OCI-LY1 (cell line): ENCODE measurements at regions not wholly inside any gene's neighbourhood (a gene's known extent, or its start where the extent isn't known, plus 50 kb on each side); places are given as distances from the start of the nearest gene placed in this dataset.

Experiments used
- H2AFZ ChIP-seq: fragments of 200-600 bp; sonication (generic), shearing (Covaris generic); 2 replicates; pipeline ENCODE4 v1.6.0; 2014; ENCODE audit warnings: antibody characterized with exemption, mild to moderate bottlenecking, low read length
- H3F3A ChIP-seq: fragments of 200-600 bp; sonication (generic), shearing (Covaris generic); 2 replicates; pipeline ENCODE4 v1.6.0; 2014; ENCODE audit warnings: mild to moderate bottlenecking, antibody characterized with exemption, low read length, moderate library complexity; ENCODE audit not compliant: insufficient read depth
- H3K27ac ChIP-seq: fragments of 200-600 bp; sonication (generic); 2 replicates; pipeline ENCODE4 v1.5.1; 2014; ENCODE audit warnings: low read length, mixed run types, mild to moderate bottlenecking, low read depth; ENCODE audit not compliant: poor library complexity, severe bottlenecking
- H3K27me3 ChIP-seq: fragments of 200-600 bp; sonication (generic); 2 replicates; pipeline ENCODE4 v1.6.0; 2014; ENCODE audit warnings: antibody characterized with exemption, mild to moderate bottlenecking, low read length, moderate library complexity; ENCODE audit not compliant: insufficient read depth
- H3K36me3 ChIP-seq: fragments of 200-600 bp; sonication (generic); 2 replicates; pipeline ENCODE4 v1.6.1; 2014; ENCODE audit warnings: mild to moderate bottlenecking, antibody characterized with exemption, low read length, moderate library complexity, mixed read lengths; ENCODE audit not compliant: insufficient read depth
- H3K4me1 ChIP-seq: fragments of 200-600 bp; sonication (generic); 2 replicates; pipeline ENCODE4 v1.5.1; 2014; ENCODE audit warnings: mild to moderate bottlenecking, low read length, moderate library complexity; ENCODE audit not compliant: insufficient read depth, severe bottlenecking
- H3K4me2 ChIP-seq: fragments of 200-600 bp; sonication (generic), shearing (Covaris generic); 2 replicates; pipeline ENCODE4 v1.6.1; 2014; ENCODE audit warnings: low read length
- H3K4me3 ChIP-seq: fragments of 200-600 bp; sonication (generic); 2 replicates; pipeline ENCODE4 v1.5.1; 2014; ENCODE audit warnings: low read length, low read depth, mild to moderate bottlenecking, mixed read lengths; ENCODE audit not compliant: poor library complexity, severe bottlenecking
- H3K79me2 ChIP-seq: fragments of 200-600 bp; shearing (Covaris generic); 2 replicates; pipeline ENCODE4 v1.6.1; 2016; ENCODE audit warnings: mixed run types, low read length, mixed read lengths; ENCODE audit not compliant: insufficient read depth
- H3K9ac ChIP-seq: fragments of 200-600 bp; sonication (generic), shearing (Covaris generic); 2 replicates; pipeline ENCODE4 v1.6.1; 2014; ENCODE audit warnings: mild to moderate bottlenecking, low read length, mixed read lengths
- H3K9me2 ChIP-seq: fragments of 200-600 bp; sonication (generic), shearing (Covaris generic); 2 replicates; pipeline ENCODE4 v1.6.1; 2014; ENCODE audit warnings: low read depth, mild to moderate bottlenecking, low read length, mixed read lengths
- H3K9me3 ChIP-seq: fragments of 200-600 bp; shearing (Covaris generic); 2 replicates; pipeline ENCODE4 v1.6.1; 2014; ENCODE audit warnings: low read length, mixed read lengths
- H4K20me1 ChIP-seq: fragments of 200-600 bp; sonication (generic), shearing (Covaris generic); 2 replicates; pipeline ENCODE4 v1.6.0; 2016; ENCODE audit warnings: mild to moderate bottlenecking, low read length; ENCODE audit not compliant: insufficient read depth
- CTCF ChIP-seq: fragments of 200-600 bp; sonication (generic), shearing (Covaris generic); IDR thresholded peaks from 2 replicates; pipeline ENCODE4 v1.5.1; 2017; ENCODE audit warnings: mild to moderate bottlenecking, antibody characterized with exemption, low read length, moderate library complexity, mixed read lengths
- EZH2 ChIP-seq: fragments of 200-600 bp; sonication (generic), shearing (Covaris generic); IDR thresholded peaks from 2 replicates; pipeline ENCODE4 v1.8.0; 2017; ENCODE audit warnings: borderline replicate concordance, mixed run types, mild to moderate bottlenecking, antibody characterized with exemption, low read length, moderate library complexity, mixed read lengths

DNA sequence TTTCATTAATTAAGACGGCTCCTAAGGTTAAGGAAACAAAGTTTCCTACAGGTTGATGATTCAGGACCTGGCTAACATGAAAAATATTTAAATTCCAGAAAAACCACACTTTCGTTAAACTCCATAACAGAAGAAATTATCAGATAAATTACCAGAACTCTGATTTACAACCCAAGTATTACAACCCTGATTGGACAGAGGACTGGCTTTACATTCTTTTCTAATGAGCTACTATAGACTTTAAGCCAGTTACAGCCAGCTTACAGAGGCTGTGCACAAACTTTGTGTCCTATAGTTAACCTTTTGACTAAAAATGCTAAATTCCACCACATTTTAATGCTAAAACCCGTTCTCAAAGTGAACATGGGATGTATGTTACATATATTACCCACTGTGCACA, 458.6 kb downstream of the KCNJ3 start:
- Histone ChIP-seq H3K36me3 (no peaks in the 10 kb centered on the region), H3K27ac (peak overlapping the region; percentile 45), H3K9me3 (no peaks in the 10 kb centered on the region; the same call in 1 of the 2 replicates), H3F3A (no peaks in the 10 kb centered on the region), H3K79me2 (no peaks in the 10 kb centered on the region), H3K4me2 (no peak overlapping the region), H3K4me3 (no peak overlapping the region), H3K9me2 (no peaks in the 10 kb centered on the region), H2AFZ (no peak overlapping the region), H3K4me1 (peaks cover 48% of the 10 kb centered on the region), H3K27me3 (no peaks in the 10 kb centered on the region), H3K9ac (no peak overlapping the region), H4K20me1 (no peaks in the 10 kb centered on the region)
- no peak for TF ChIP-seq EZH2
- no peak for TF ChIP-seq CTCF

GRCh38 chr2:155151945-155152344, 453.4 kb downstream of the KCNJ3 start:
- Histone ChIP-seq H4K20me1 (no peaks in the 10 kb centered on the region), H3K9me3 (peaks cover 5% of the 10 kb centered on the region; the same call in 1 of the 2 replicates), H3K36me3 (0 out of 2 replicates have a peak, but pooled peaks cover 4% of the 10 kb centered on the region), H3K9me2 (no peaks in the 10 kb centered on the region), H3F3A (0 out of 2 replicates have a peak, but pooled peaks cover 3% of the 10 kb centered on the region), H3K27ac (peak overlapping the region; percentile 28), H2AFZ (peak overlapping the region; percentile 90), H3K79me2 (no peaks in the 10 kb centered on the region), H3K9ac (no peak overlapping the region), H3K4me3 (no peak overlapping the region), H3K4me1 (peaks cover 52% of the 10 kb centered on the region), H3K4me2 (no peak overlapping the region), H3K27me3 (no peaks in the 10 kb centered on the region)
- no peak for TF ChIP-seq CTCF
- no peak for TF ChIP-seq EZH2

DNA sequence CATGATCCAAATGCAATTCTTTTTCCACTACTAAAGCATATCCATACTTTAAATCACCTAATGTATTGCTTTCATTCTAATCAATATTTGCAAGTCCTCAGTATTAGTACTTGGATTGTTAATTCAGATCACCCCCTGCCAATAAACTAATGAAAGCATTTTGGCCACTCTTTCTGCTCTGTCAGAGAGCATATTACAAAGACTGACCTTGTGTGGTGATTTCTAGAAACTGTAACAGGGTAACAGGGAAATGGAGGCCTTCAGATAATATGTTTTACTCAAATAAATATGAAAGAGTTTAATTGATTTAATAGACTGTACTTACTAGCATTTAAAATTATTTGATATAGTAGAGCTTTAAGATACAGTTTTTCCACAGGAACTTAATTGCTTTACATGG, 453.0 kb downstream of the KCNJ3 start:
- H3K4me3 ChIP-seq, result no peak overlapping the region
- no peak overlapping the region for H3K4me2 ChIP-seq
- H2AFZ ChIP-seq, result no peak overlapping the region

More for the DNA sequence above, 453.0 kb downstream of the KCNJ3 start:
- Histone ChIP-seq H3K9me3 (peaks cover 5% of the 10 kb centered on the region; the same call in 1 of the 2 replicates), H3K9ac (no peak overlapping the region), H3K9me2 (no peaks in the 10 kb centered on the region), H3K27me3 (no peaks in the 10 kb centered on the region), H3K79me2 (no peaks in the 10 kb centered on the region), H4K20me1 (no peaks in the 10 kb centered on the region), H3K36me3 (0 out of 2 replicates have a peak, but pooled peaks cover 4% of the 10 kb centered on the region), H3K27ac (peak overlapping the region; percentile 28), H3F3A (peaks cover 3% of the 10 kb centered on the region; the same call in 1 of the 2 replicates), H3K4me1 (peaks cover 56% of the 10 kb centered on the region)
- no peak for TF ChIP-seq CTCF
- TF ChIP-seq EZH2, result no peak
